ENCODE measurements at regions not wholly inside any gene's neighbourhood (a gene's known extent, or its start where the extent isn't known, plus 50 kb on each side); places are given as distances from the start of the nearest gene placed in this dataset.
"Not testable (repeated sequence)": the region's sequence is repeated elsewhere in the genome, so short reads cannot be mapped to it uniquely, and the experiment has no call there.

GRCh38 chr17:72566671-72567484 is 446.1 kb downstream of the SOX9 start:
- Histone ChIP-seq H3K9ac (ENCODE audit: low read depth, low read length) (no peak overlapping the region), H3K27me3 (ENCODE audit: insufficient read depth, low read length) (no peaks in the 10 kb centered on the region), H3K27ac (ENCODE audit: low read length) (no peak overlapping the region), H3K4me1 (ENCODE audit: insufficient read depth, low read length) (no peaks in the 10 kb centered on the region), H3K9me3 (ENCODE audit: insufficient read depth, low read depth, low read length) (no peaks in the 10 kb centered on the region), H3K36me3 (ENCODE audit: insufficient read depth, low read depth, low read length) (no peaks in the 10 kb centered on the region), H3K4me3 (ENCODE audit: low read length) (no peak overlapping the region)

GRCh38 chr17:72567774-72568173 is 447.0 kb downstream of the SOX9 start:
- Histone ChIP-seq H3K27me3 (ENCODE audit: insufficient read depth, low read length) (no peaks in the 10 kb centered on the region), H3K4me3 (ENCODE audit: low read length) (no peak overlapping the region), H3K9me3 (ENCODE audit: insufficient read depth, low read depth, low read length) (no peaks in the 10 kb centered on the region), H3K9ac (ENCODE audit: low read depth, low read length) (no peak overlapping the region), H3K36me3 (ENCODE audit: insufficient read depth, low read depth, low read length) (no peaks in the 10 kb centered on the region), H3K27ac (ENCODE audit: low read length) (no peak overlapping the region), H3K4me1 (ENCODE audit: insufficient read depth, low read length) (no peaks in the 10 kb centered on the region)

GRCh38 chr17:72569148-72569946 is 448.5 kb downstream of the SOX9 start:
- Histone ChIP-seq H3K9ac (ENCODE audit: low read depth, low read length) (no peak overlapping the region), H3K4me3 (ENCODE audit: low read length) (no peak overlapping the region), H3K9me3 (ENCODE audit: insufficient read depth, low read depth, low read length) (no peaks in the 10 kb centered on the region), H3K27ac (ENCODE audit: low read length) (no peak overlapping the region), H3K27me3 (ENCODE audit: insufficient read depth, low read length) (no peaks in the 10 kb centered on the region), H3K4me1 (ENCODE audit: insufficient read depth, low read length) (no peaks in the 10 kb centered on the region), H3K36me3 (ENCODE audit: insufficient read depth, low read depth, low read length) (no peaks in the 10 kb centered on the region)

- Histone ChIP-seq H3K27me3 (ENCODE audit: insufficient read depth, low read length) (no peaks in the 10 kb centered on the region), H3K9me3 (ENCODE audit: insufficient read depth, low read depth, low read length) (no peaks in the 10 kb centered on the region), H3K4me3 (ENCODE audit: low read length) (no peak overlapping the region), H3K27ac (ENCODE audit: low read length) (no peak overlapping the region), H3K9ac (ENCODE audit: low read depth, low read length) (no peak overlapping the region), H3K4me1 (ENCODE audit: insufficient read depth, low read length) (peaks cover 13% of the 10 kb centered on the region; the same call in 1 of the 2 replicates), H3K36me3 (ENCODE audit: insufficient read depth, low read depth, low read length) (no peaks in the 10 kb centered on the region)
These were observed 451.1 kb downstream of the SOX9 start for GRCh38 chr17:72571813-72572396.

GRCh38 chr17:72572604-72573491 is 452.0 kb downstream of the SOX9 start:
- Histone ChIP-seq H3K9me3 (ENCODE audit: insufficient read depth, low read depth, low read length) (no peaks in the 10 kb centered on the region), H3K4me1 (ENCODE audit: insufficient read depth, low read length) (peaks cover 13% of the 10 kb centered on the region; the same call in 1 of the 2 replicates), H3K4me3 (ENCODE audit: low read length) (no peak overlapping the region), H3K36me3 (ENCODE audit: insufficient read depth, low read depth, low read length) (no peaks in the 10 kb centered on the region), H3K27ac (ENCODE audit: low read length) (no peak overlapping the region), H3K9ac (ENCODE audit: low read depth, low read length) (no peak overlapping the region), H3K27me3 (ENCODE audit: insufficient read depth, low read length) (peaks cover 4% of the 10 kb centered on the region; the same call in 1 of the 2 replicates)

GRCh38 chr17:72573492-72573801 is 452.6 kb downstream of the SOX9 start:
- H3K9ac ChIP-seq (ENCODE audit: low read depth, low read length); H3K27ac ChIP-seq (ENCODE audit: low read length); H3K4me3 ChIP-seq (ENCODE audit: low read length); H3K9me3 ChIP-seq (ENCODE audit: insufficient read depth, low read depth, low read length); H3K27me3 ChIP-seq (ENCODE audit: insufficient read depth, low read length); H3K36me3 ChIP-seq (ENCODE audit: insufficient read depth, low read depth, low read length): not testable (repeated sequence)
- peaks cover 13% of the 10 kb centered on the region; the same call in 1 of the 2 replicates for H3K4me1 ChIP-seq (ENCODE audit: insufficient read depth, low read length)

- H3K27ac ChIP-seq (ENCODE audit: low read length): no peak overlapping the region
- H3K9me3 ChIP-seq (ENCODE audit: insufficient read depth, low read depth, low read length): no peaks in the 10 kb centered on the region
- H3K4me1 ChIP-seq (ENCODE audit: insufficient read depth, low read length): peaks cover 13% of the 10 kb centered on the region; the same call in 1 of the 2 replicates
- no peak overlapping the region for H3K4me3 ChIP-seq (ENCODE audit: low read length)
- peaks cover 4% of the 10 kb centered on the region for H3K27me3 ChIP-seq (ENCODE audit: insufficient read depth, low read length)
- H3K36me3 ChIP-seq (ENCODE audit: insufficient read depth, low read depth, low read length): no peaks in the 10 kb centered on the region
- H3K9ac ChIP-seq (ENCODE audit: low read depth, low read length): no peak overlapping the region
These were observed 454.1 kb downstream of the SOX9 start for GRCh38 chr17:72574675-72575510.

GRCh38 chr17:72575542-72576233 is 454.9 kb downstream of the SOX9 start:
- H3K36me3 ChIP-seq (ENCODE audit: insufficient read depth, low read depth, low read length): no peaks in the 10 kb centered on the region
- H3K27me3 ChIP-seq (ENCODE audit: insufficient read depth, low read length): peaks cover 4% of the 10 kb centered on the region
- H3K27ac ChIP-seq (ENCODE audit: low read length): no peak overlapping the region
- H3K9me3 ChIP-seq (ENCODE audit: insufficient read depth, low read depth, low read length): no peaks in the 10 kb centered on the region
- H3K9ac ChIP-seq (ENCODE audit: low read depth, low read length): no peak overlapping the region
- H3K4me3 ChIP-seq (ENCODE audit: low read length): peak overlapping the region; percentile 42; the same call in 1 of the 2 replicates
- peaks cover 13% of the 10 kb centered on the region; the same call in 1 of the 2 replicates for H3K4me1 ChIP-seq (ENCODE audit: insufficient read depth, low read length)

- H3K27me3 ChIP-seq (ENCODE audit: insufficient read depth, low read length): peaks cover 4% of the 10 kb centered on the region
- H3K4me1 ChIP-seq (ENCODE audit: insufficient read depth, low read length): peaks cover 13% of the 10 kb centered on the region; the same call in 1 of the 2 replicates
- peak overlapping the region; percentile 33; the same call in 1 of the 2 replicates for H3K9ac ChIP-seq (ENCODE audit: low read depth, low read length)
- no peaks in the 10 kb centered on the region for H3K36me3 ChIP-seq (ENCODE audit: insufficient read depth, low read depth, low read length)
- no peak overlapping the region for H3K27ac ChIP-seq (ENCODE audit: low read length)
- H3K9me3 ChIP-seq (ENCODE audit: insufficient read depth, low read depth, low read length): no peaks in the 10 kb centered on the region
- H3K4me3 ChIP-seq (ENCODE audit: low read length): peak overlapping the region; percentile 42; the same call in 1 of the 2 replicates
These were observed 455.5 kb downstream of the SOX9 start for GRCh38 chr17:72576289-72576759.
